ENCODE measurements at regions not wholly inside any gene's neighbourhood (a gene's known extent, or its start where the extent isn't known, plus 50 kb on each side); places are given as distances from the start of the nearest gene placed in this dataset.

GRCh38 chr16:49089533-49089932 lies 192.1 kb downstream of the CBLN1 start:
- TF ChIP-seq, protein P1, sequence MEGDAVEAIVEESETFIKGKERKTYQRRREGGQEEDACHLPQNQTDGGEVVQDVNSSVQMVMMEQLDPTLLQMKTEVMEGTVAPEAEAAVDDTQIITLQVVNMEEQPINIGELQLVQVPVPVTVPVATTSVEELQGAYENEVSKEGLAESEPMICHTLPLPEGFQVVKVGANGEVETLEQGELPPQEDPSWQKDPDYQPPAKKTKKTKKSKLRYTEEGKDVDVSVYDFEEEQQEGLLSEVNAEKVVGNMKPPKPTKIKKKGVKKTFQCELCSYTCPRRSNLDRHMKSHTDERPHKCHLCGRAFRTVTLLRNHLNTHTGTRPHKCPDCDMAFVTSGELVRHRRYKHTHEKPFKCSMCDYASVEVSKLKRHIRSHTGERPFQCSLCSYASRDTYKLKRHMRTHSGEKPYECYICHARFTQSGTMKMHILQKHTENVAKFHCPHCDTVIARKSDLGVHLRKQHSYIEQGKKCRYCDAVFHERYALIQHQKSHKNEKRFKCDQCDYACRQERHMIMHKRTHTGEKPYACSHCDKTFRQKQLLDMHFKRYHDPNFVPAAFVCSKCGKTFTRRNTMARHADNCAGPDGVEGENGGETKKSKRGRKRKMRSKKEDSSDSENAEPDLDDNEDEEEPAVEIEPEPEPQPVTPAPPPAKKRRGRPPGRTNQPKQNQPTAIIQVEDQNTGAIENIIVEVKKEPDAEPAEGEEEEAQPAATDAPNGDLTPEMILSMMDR (IDR thresholded peaks at IDR 0.05; ENCODE audit: low read depth, low read length, missing input control): no peak
- TF ChIP-seq MAX (IDR thresholded peaks at IDR 0.05) (no peak), YY1 (IDR thresholded peaks at IDR 0.05) (no peak), FOXA1 (IDR thresholded peaks at IDR 0.05) (no peak), GABPA (IDR thresholded peaks at IDR 0.05 in 1 of 2, conservative IDR thresholded peaks at IDR 0.05 in 1 of 2) (no peak), RAD21 (IDR thresholded peaks at IDR 0.05) (no peak), JUND (IDR thresholded peaks at IDR 0.05) (no peak), NR2F2 (IDR thresholded peaks at IDR 0.05) (no peak), TAF1 (conservative IDR thresholded peaks at IDR 0.05) (no peak), FOXA2 (IDR thresholded peaks at IDR 0.05) (no peak), ATF3 (IDR thresholded peaks at IDR 0.05) (no peak), ZBTB33 (IDR thresholded peaks at IDR 0.05) (no peak), HNF4G (IDR thresholded peaks at IDR 0.05) (no peak)
- TF ChIP-seq, protein P2, sequence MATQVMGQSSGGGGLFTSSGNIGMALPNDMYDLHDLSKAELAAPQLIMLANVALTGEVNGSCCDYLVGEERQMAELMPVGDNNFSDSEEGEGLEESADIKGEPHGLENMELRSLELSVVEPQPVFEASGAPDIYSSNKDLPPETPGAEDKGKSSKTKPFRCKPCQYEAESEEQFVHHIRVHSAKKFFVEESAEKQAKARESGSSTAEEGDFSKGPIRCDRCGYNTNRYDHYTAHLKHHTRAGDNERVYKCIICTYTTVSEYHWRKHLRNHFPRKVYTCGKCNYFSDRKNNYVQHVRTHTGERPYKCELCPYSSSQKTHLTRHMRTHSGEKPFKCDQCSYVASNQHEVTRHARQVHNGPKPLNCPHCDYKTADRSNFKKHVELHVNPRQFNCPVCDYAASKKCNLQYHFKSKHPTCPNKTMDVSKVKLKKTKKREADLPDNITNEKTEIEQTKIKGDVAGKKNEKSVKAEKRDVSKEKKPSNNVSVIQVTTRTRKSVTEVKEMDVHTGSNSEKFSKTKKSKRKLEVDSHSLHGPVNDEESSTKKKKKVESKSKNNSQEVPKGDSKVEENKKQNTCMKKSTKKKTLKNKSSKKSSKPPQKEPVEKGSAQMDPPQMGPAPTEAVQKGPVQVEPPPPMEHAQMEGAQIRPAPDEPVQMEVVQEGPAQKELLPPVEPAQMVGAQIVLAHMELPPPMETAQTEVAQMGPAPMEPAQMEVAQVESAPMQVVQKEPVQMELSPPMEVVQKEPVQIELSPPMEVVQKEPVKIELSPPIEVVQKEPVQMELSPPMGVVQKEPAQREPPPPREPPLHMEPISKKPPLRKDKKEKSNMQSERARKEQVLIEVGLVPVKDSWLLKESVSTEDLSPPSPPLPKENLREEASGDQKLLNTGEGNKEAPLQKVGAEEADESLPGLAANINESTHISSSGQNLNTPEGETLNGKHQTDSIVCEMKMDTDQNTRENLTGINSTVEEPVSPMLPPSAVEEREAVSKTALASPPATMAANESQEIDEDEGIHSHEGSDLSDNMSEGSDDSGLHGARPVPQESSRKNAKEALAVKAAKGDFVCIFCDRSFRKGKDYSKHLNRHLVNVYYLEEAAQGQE (IDR thresholded peaks at IDR 0.05): no peak
